RWPE1 (cell line): ENCODE measurements at regions not wholly inside any gene's neighbourhood (a gene's known extent, or its start where the extent isn't known, plus 50 kb on each side); places are given as distances from the start of the nearest gene placed in this dataset.

Experiments used
- CTCF ChIA-PET: fragments of 350-600 bp; sonication (Branson Sonifier 250); formaldehyde crosslinking; extraction: SDS; loops from one replicate; lab custom pipeline; 2021; lab: Yijun Ruan, JAX
- POLR2A ChIA-PET: fragments of 400-600 bp; formaldehyde crosslinking; extraction: SDS; loops from one replicate; lab custom pipeline; 2020; ENCODE audit warnings: antibody characterized with exemption; ENCODE audit not compliant: low non-redundant PET; lab: Yijun Ruan, JAX
- DNase-seq: peaks from one replicate; pipeline ENCODE4 v3.0.0; 2012; ENCODE audit warnings: low spot score
- H3K27ac ChIP-seq: fragments of 450-650 bp; 2 replicates; pipeline ENCODE4 v1.5.1; 2017
- TF ChIP-seq, protein P1 (sequence below): fragments of 450-650 bp; conservative IDR thresholded peaks from 2 replicates; pipeline ENCODE4 v1.5.1; 2017; ENCODE audit warnings: low read depth, mild to moderate bottlenecking

DNA sequence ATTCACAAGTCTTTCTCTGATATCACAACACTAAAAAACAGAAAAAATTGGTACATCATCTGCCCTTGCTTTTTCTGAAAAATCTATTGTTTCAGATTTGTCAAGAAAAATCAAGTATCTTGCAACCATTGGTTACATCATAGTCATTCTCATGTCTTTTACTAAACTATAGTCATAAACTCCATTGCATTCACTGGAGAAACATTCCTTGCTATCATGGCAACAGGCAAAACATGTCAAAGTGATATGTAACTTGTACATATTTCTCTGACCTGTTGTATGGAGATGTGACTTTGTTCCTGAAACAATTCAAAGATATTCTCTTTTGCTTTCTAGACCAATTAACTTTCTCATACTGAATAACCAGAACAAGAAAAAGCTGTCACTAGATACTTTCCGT is 121.9 kb upstream of the ANK2 start:
- H3K27ac ChIP-seq, result no peak overlapping the region
- TF ChIP-seq, protein P1, sequence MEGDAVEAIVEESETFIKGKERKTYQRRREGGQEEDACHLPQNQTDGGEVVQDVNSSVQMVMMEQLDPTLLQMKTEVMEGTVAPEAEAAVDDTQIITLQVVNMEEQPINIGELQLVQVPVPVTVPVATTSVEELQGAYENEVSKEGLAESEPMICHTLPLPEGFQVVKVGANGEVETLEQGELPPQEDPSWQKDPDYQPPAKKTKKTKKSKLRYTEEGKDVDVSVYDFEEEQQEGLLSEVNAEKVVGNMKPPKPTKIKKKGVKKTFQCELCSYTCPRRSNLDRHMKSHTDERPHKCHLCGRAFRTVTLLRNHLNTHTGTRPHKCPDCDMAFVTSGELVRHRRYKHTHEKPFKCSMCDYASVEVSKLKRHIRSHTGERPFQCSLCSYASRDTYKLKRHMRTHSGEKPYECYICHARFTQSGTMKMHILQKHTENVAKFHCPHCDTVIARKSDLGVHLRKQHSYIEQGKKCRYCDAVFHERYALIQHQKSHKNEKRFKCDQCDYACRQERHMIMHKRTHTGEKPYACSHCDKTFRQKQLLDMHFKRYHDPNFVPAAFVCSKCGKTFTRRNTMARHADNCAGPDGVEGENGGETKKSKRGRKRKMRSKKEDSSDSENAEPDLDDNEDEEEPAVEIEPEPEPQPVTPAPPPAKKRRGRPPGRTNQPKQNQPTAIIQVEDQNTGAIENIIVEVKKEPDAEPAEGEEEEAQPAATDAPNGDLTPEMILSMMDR, result no peak
- CTCF ChIA-PET, result interaction anchor here (0.7 to 1.7 kb wide), 2 partner anchors 11 to 274 kb away, joined by 3 to 8 read pairs; no protein-coding TSS in a partner anchor
- POLR2A ChIA-PET, result no interaction called here
- no peak for DNase-seq

DNA sequence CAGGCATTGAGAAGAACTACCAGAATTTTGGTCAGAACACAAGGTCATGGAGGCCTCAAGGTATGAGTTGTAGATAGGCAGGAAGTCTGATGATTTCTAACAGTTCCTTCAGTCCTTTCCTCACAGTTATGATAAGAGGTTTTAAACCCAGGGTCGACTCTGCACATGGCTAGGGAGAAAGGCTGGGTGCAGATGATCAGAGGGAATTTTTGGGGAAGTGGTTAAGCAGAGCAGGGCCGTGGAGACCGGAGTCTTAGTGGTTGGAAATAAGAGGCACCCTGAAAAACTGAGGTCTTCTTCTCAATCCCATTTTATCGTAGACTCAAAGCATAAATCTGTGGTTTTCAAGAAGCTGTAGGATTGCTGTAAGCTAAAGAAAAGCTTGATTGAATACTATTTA is 118.5 kb upstream of the ANK2 start:
- ChIA-PET POLR2A (no interaction called here), CTCF (interaction anchor here (0.9 kb wide), 1 partner anchor 10 kb away, joined by 3 read pairs; no protein-coding TSS in a partner anchor)
- no peak for DNase-seq
- no peak overlapping the region for H3K27ac ChIP-seq
- TF ChIP-seq, protein P1, result no peak

DNA sequence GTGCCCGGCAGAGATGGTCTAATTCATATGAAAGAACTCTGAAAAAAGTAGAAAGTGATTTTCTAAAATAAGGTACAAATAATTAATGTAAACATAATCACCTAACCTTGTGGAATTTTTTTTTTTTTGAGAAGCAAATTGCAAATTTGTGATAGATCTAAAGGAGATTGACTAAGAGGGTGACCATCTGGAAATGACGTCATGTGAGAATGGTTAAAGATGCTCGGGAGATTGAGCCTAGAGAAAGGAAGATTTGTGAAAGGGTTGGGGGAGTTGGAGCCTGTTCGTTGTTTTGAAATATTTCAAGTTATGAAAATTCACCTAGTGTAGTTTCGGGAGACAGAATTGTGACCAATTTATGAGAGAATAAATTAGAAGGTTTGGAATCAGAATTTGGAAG is 115.7 kb upstream of the ANK2 start:
- DNase-seq, result no peak
- ChIA-PET POLR2A (no interaction called here), CTCF (no interaction called here)
- no peak overlapping the region for H3K27ac ChIP-seq
- TF ChIP-seq, protein P1, result no peak

GRCh38 chr4:112938461-112939058 is 110.9 kb upstream of the ANK2 start:
- POLR2A ChIA-PET, result no interaction called here
- DNase-seq, result peak; percentile 38
- H3K27ac ChIP-seq, result no peak overlapping the region
- TF ChIP-seq, protein P1, result peak; percentile 81
- CTCF ChIA-PET, result interaction anchor here (0.6 to 1.6 kb wide), 23 partner anchors 8 to 309 kb away, joined by 3 to 23 read pairs (median 4); no protein-coding TSS in a partner anchor

DNA sequence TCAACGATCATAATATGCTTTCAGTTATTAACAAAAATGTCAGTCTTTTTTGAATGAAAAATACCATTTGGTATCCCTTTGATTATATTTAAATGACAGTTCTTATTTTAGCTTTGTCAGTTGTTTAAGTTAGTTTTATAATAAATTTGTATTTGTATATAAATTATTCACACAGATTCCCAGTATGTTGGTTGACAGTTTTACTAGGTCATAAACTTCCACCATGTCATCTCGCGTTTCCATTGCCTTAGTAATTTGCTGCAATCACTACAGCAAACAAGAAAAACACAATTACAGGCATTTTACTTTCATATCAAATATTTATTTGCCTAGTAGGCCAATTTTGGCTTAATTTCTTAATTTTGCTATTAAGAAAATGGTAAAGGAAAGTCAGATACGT is 109.6 kb upstream of the ANK2 start:
- no peak overlapping the region for H3K27ac ChIP-seq
- no peak for DNase-seq
- TF ChIP-seq, protein P1, result no peak
- ChIA-PET CTCF (interaction anchor here (1.2 kb wide), 1 partner anchor 50 kb away, joined by 4 read pairs; no protein-coding TSS in a partner anchor), POLR2A (no interaction called here)

GRCh38 chr4:112940336-112940735 is 109.1 kb upstream of the ANK2 start:
- H3K27ac ChIP-seq, result no peak overlapping the region
- TF ChIP-seq, protein P1, result no peak
- CTCF ChIA-PET, result no interaction called here
- POLR2A ChIA-PET, result no interaction called here
- DNase-seq, result no peak
